ENCODE measurements at regions not wholly inside any gene's neighbourhood (a gene's known extent, or its start where the extent isn't known, plus 50 kb on each side); places are given as distances from the start of the nearest gene placed in this dataset.

DNA sequence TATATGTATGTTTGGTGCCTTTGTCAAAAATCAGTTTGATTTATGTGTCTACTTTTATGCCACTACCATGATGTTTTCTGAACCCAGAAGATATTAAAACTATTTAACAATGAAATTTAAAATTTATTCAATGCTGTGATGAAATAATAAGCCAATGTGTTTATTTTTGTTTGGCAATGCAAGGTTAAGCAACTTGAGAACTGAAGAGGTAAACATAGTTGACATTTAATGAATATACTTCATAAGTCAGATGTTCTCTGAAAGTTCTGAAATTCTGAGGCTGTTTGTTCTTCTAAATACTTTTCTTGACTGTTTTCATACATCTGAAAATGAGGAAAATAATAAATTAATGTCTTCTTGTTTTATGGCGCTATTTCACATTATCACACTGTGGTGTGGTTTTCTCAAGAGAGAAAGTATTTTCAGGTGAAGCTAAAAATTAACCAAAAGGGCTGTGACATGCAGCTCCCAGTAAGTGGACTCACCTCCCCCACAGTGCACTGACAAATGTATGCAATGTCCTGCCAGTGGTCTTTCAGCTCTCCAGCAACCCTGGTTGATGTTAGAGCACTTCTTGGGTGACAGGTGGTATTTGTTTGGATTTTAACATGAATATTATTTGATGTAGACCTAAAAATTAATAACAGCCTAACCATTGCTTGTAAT, 863.6 kb upstream of the SALL3 start:
- DNase-seq (ENCODE audit: low read depth) = no peak

DNA sequence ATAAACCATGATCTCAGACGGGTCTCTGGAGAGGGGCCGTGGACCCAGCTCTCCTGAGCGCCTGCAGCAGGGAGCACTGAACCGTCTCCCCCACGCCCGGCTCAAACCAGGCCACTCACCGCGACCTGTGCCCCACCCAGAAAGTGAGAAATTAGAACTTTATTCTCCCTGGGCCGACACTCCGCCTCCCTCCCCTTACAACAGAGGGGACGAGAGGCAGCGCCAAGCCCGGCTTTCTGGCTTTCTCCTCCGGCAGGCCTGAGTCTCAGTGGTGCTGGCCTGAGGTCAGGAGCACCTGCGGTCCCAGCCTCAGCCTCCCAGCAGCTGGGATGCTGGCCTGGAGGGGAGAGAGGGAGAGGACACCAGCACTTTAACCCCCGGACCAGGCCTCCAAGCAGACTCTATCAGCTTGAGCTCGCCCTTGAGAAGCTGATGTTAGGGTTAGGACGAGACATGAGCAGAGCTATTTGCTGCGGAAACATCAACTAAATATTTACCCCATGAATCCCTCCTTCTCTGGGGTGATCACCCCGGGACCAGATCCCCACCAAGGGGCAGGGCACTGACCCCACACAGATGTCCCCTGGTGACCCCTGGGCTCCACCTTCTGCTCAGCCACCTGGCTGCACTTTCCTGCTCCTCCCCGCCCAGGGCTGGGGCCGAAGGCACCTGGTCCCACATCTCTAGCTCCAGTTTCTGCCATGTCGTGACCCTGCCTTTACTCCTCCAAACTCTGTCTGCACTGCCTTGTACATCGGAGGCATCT, 856.3 kb upstream of the SALL3 start:
- no peak for DNase-seq (ENCODE audit: low read depth)

DNA sequence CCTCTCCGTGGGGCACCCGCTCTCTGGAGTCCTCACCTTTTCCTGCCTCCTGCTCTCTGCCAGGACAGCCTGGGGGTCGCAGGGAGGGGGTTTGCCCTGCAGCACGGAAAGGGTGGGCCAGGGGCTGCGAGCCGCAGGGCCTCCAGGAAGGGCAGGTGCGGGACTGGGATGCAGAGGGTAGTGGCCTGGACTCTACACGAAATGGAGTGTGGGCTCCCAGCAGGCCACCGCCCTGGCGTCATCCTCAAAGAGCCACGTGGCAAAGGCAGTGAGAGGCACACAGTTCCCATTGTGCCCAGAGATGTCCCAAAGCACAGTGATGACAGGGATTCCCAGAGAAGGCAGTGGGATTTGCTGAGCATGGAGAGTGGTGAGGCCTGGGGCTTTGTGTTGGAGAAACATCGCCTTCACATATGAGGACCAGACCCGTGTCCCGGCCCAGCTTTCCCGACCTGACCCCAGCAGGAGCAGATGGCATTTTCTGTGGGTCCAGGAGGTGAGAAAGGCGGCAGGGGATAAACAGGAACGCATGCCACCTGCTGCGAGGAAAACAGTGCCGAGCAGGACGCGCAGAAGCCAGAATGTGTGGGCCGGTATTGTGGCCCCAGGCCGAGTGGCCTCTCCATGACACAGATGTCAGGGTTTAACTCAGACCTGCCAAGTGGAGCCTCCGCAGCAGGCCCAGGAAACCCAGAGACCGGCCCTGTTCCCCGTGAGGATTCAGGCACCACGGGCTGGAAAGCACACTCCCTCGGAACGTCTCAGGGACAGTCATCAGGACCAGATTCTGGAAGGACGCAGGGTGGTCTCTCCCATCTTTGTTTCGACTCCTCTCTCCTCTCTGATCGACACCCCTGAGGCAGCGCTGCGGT, 855.5 kb upstream of the SALL3 start:
- DNase-seq (ENCODE audit: low read depth) = no peak

DNA sequence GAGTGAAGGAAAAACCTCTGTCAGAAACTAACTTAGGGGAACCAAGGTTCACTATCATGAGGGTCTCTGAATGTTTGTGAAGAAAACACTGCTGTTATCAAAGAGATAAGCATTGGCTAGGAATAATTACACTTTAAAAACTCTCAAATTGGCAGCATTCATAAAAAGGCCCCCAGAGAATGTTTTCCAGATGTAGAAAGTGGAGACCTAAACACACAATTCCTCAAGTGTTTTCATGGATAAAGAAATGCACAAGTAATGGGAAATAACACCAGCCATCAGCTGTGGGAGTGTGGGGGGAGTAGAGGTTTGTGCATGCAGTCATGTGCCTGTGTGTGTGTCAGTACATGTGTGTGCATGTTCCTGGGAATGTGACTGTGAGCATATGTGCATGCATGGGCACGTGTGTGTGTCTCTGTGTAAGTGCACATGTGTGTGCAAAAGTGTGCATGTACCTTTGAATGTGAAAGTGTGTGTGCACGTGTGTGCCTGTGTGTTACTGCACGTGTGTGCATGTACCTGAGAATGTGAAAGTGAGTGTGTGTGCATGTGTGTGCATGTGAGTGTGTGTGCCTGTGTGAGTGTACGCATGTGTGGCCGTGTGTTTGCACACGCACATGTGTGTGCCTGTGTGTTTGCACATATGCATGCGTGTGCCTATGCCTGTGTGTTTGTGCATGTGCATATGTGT, 854.3 kb upstream of the SALL3 start:
- DNase-seq (ENCODE audit: low read depth) = no peak

DNA sequence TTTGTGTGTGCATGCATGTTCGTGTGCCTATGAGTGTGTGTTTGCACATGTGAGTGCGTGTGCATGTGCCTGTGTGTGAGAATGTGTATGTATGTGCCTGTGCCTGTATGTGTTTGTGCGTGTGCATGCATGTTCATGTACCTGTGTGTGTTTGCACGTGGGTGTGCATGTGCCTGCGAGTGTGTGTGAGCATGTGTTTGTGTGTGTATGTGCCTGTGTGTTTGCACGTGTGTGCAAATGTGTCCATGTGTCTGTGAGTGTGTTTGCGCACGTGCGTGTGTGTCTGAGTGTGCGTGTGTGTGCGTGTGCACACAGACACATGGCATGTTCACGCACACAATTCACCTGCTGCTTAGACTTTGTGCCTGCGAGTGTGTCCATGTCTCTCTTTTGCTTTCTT, 853.5 kb upstream of the SALL3 start:
- DNase-seq (ENCODE audit: low read depth) = no peak

DNA sequence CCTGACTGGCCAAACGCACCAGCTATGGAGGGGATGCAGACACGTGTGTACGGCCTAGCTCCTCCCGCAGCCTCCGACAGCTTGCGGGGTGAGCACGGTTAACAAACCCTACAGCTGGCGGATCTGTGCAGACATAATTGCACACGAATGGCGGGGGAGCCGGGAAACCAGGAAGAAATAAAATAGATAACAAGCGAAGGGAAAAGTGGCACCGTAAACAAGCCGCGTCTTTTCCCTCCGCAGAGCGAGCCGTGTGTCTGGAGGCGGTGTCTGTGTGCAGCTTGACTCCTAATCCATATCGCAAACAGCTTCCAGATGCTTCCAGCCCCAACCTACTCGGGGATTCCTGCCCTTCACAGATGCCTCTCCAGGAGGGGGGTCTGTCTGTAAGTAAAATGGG, 853.1 kb upstream of the SALL3 start:
- no peak for DNase-seq (ENCODE audit: low read depth)

DNA sequence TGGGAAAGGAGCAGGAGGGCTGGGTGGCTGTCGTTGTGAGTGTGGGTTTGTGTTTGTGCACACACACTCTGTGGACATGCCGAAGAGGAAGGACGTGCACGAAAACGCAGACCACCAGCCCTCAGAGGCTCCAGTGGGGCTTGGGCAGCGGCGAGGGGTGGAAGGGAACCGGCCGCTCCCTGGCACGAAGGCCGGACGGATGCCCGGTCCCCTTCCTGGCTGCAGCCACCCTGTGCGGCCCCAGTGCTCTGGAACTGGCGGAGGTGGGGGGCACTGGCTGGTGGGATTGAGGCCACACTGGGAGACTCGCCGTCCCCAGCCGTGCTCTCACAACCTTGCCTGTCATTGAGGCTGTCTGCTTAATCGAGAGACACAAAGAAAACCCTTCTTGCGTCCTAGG, 852.6 kb upstream of the SALL3 start:
- no peak for DNase-seq (ENCODE audit: low read depth)

DNA sequence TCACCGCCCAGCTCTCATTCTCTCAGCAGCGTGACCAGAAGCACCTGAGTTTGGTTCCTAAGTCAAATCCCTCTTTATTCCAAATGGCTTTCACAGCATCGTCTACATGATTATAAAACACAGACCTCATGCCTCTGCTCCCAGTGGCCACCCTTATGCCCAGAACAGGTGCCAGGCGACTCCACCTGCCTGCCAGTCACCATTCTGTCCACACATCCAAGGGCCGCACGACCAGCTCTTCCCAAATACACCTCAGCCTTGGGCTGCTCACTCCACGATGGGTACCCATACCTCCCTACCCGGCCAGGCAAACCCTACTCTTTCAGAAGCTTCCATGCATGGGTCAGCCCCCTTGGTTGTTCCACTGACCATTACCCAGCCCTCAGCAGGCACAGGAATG, 851.6 kb upstream of the SALL3 start:
- no peak for DNase-seq (ENCODE audit: low read depth)

DNA sequence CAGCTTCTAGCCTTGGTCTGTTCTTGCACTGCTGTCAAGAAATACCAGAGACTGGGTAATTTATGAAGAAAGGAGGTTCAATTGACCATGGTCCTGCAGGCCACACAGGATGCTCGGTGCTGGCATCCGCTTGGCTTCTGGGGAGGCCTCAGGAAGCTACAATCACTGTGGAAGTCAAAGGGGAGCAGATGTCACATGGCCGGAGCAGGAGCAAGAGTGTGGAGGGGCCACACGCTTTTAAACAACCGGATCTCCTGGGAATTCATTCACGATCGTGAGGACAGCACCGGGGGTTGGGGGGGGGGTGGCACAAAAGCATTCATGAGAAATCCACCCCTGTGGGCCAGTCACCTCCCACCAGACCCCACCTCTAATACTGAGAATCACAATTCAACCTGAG, 850.4 kb upstream of the SALL3 start:
- DNase-seq (ENCODE audit: low read depth) = no peak

DNA sequence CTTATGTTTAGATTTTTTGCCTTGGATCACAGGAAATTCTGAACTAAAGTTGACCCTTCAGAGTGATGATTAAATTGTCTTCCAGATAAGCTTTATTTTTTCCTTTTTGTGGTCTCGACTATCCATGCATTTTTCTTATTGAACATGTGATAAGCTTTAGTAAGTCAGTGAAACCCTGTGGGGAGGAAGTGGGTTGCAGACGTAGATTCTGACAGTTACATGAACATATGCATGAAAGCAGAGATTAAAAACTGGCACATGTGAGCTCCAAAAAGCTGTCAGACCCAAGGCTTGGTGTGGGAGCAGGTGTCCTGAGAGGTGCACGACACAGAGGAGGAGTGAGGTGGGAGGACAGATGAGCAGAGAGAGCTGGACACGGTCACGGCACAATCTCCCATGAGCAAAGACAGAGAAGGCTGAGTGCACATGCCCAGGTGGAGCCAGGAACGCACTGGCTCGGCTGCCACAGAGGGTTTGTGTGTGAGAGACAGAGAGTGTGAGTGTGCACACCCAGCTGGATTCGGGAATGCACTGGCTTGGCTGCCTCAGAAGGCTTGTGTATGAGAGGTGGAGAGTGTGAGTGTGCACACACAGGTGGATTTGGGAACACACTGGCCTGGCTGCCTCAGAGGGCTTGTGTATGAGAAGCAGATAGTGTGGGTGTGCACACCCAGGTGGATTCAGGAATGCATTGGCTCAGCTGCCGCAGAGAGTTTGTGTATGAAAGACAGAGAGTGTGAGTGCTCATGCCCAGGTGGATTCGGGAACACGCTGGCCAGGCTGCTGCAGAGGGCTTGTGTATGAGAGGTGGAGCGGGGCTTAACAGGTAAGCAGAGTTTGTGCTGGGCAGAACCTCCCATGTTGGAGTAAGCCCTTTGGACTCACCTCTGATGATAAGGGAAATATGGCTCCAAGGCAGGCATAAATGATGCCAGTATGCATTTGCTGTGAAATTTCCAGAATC, 849.1 kb upstream of the SALL3 start:
- no peak for DNase-seq (ENCODE audit: low read depth)

DNA sequence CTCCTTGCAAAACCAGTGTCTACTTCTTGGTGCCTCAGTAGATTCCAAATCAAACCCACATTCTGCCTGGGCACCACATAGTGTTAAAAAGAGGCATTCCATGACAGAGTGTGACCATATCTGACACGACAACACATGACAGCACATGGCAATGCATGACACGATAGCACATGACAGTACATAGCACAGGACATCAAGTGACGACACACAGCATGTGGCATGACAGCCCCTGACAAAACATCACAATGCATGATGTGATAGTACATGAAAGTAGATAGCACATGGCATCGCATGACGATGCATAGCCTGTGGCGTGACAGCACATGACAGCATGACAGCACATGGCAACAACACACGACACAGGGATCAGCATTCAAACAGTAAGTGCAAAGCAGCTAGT, 845.9 kb upstream of the SALL3 start:
- DNase-seq (ENCODE audit: low read depth) = no peak

DNA sequence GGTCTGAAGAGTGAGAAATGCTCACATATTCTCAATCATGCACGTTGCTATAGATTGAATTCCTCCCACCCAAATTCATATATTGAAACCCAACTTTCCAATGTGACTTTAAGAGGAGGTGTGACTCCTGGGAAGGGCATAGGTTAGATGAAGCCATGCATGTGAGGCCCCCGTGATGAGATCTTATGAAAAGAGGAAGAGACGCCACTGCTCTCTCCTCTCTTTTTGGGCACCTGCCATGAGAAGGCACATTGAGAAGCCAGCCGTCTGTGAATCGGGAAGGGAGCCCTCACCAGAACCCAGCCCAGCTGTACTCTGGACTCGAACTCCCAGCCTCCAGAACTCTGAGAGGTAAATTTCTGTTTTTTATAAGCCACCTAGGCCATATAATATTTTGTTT, 842.6 kb upstream of the SALL3 start:
- DNase-seq (ENCODE audit: low read depth) = no peak

DNA sequence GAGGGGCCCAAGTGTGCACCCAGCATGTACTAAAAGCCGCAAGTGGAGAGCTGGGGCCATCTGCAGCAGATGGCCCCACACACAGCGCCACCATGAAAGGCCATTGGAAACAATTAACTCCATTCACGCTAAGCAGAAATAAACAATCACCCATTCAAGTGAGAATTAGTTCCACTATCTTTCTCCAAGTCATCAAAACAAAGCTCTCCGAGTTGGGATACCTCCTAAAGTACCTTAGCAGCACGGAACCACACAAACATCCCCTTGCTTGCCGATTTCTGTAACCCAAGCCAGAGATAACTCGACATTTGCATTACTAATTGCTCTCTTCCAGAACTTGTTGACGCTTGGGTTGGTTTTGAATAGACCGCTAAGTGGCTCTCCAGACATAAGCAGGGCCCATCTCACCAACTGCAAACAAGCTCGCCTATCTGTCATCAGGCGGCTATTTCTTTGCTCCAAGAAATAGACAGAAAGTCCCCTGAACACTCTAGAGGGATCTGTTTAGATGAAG, 840.6 kb upstream of the SALL3 start:
- no peak for DNase-seq (ENCODE audit: low read depth)

DNA sequence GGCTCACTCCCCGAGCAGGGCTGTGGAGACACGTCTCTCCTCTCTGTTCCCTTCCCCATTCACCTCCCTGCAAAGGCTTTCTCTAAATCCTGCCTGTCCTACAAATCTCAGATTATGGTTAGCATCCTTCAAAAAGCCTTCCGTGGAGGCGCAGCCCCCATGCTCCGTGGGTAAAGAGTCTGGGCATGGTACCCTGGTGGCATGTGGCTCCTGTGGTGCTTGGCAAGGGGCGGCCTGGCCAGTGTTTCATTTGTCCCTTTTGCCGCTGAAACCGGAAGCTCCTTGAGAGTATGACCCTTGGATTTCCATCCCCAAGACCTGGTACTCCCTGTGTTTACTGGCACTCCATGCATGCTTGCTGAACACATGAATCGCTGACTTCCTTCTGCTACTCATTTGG, 839.3 kb upstream of the SALL3 start:
- DNase-seq (ENCODE audit: low read depth) = no peak

DNA sequence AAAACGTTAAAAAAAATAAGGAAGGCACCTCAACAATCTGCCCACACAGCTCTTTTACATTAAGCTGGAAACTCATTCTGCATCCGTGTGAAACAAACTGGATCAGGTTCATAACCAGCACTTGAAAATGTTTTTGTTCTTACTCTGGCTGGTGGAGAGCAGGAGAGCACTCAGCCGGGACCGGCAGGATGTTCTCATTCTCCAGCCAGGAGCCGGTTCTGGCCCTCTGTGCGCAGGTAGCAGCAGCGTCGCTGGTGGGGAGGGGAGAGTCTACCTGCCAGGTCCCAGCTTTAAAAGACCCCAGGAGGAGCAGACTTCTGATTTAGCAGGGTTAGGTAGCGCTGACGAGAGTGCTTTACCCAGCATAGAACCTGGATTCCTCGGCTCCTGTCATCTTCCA, 834.9 kb upstream of the SALL3 start:
- DNase-seq (ENCODE audit: low read depth) = no peak

DNA sequence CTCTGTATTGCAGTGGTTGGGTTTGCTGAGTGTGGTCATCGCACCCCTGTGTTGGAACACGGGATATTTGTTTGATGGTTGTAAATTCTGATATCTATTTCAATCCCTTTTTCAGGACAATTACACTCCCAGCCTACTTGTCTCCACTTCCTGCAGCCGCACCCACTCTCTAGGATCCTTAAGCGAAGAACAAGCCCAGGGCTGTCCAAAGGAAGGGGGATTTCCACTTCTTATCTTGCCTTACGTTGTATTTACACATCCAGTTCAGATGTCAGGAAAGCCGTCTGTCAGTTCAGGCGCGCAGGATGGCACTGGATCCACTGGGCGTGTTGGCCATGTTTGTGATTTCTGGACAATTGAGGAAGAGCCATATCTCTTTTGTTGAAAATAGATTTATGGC, 834.5 kb upstream of the SALL3 start:
- DNase-seq (ENCODE audit: low read depth) = no peak

DNA sequence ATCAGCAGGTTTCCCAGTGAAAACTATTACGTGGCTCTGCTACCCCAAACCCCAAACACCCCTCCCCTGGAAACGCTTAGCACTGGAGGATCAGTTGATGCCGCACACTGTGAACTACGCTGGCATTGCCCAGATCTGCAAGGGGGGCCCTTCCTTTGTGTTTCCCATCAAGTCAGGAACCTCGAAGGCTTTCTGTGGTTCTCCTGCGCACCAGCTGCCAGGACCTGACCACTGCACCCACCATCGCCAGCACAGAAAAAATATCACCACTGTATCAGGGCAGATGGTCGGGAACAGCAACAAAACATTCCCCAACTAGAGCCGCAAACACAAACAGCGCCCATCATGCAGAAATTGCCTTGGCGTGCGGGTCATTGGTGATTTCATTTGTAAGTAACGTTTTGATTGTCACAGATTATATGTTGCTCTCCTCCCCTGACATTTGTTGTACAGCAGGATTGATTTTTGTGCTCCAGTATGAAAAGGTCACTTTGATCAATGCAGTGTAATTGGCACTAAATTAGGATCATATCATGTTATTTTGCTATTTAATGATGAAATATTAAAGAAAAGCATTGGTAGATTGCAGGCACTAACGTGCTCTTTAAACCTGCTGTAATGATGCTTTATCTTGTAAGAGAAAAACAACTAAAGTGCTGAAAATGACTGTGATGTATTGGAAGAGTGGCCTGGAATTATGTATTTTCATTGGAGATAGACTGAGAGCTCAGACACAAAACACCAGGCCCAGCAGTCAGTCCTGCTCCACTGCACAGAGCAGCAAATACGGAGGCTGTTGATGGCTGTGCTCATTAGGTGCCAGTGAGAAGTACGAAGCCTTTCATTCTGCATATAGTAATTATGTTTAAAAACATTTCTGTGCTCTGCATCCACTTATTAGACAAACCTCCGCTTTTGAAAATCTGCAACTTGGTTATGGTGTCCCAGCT, 833.2 kb upstream of the SALL3 start:
- DNase-seq (ENCODE audit: low read depth) = no peak

DNA sequence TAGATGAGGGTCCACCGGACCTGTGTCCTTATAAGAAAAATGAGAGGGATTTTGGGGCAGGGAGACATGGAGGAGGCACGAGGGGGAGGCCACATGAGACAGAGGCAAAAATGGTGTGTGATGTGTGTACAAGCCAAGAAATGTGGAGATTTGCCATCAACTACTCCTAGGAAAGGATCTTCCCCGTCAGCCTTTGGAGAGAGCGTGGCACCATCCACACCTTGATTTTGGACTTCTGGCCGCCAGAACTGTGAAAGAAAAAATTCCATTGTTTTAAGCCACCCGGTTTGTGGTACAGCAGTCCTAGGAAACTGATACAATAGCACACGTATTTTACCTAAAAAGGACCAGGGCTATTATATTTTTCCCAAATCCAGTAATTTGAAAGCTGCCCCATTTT, 829.0 kb upstream of the SALL3 start:
- no peak for DNase-seq (ENCODE audit: low read depth)

DNA sequence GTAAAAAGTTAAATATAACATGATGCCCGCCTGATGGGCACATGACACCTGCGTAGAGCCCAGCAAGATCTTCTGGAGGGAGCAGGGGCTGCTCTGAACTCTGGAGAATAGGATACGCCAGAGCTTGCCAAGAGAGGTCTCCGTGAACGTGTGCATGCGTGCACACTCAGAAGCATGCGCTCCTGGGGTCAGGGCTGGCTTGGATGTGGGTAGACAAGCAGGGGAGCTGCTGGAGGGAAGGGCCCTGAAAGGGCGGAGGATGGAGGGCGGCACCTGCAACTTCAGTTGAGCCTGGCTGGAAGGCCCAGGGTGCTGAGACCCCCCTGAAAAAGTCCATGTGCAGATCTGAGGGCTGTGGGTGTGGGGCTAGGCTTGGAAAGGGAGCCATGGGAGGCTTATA, 828.4 kb upstream of the SALL3 start:
- DNase-seq (ENCODE audit: low read depth) = no peak
